Duodenal mucosa (tissue), 2 donors: ENCODE measurements at regions not wholly inside any gene's neighbourhood (a gene's known extent, or its start where the extent isn't known, plus 50 kb on each side); places are given as distances from the start of the nearest gene placed in this dataset.

Experiments
- H3K27ac ChIP-seq: one replicate; pipeline ENCODE4 v1.7.0; 2013; ENCODE audit warnings: low read depth, low read length
- H3K27me3 ChIP-seq, 2 donors: one replicate each; pipeline ENCODE4 v1.7.0; 2013; ENCODE audit warnings: low read length in 2 of 2, control low read depth in 1 of 2; ENCODE audit not compliant: insufficient read depth in 2 of 2, control insufficient read depth in 1 of 2
- H3K36me3 ChIP-seq, 2 donors: one replicate each; pipeline ENCODE4 v1.7.0; 2013; ENCODE audit warnings: low read length in 2 of 2, control low read depth in 1 of 2; ENCODE audit not compliant: insufficient read depth in 2 of 2, control insufficient read depth in 1 of 2
- H3K4me1 ChIP-seq, 2 donors: one replicate each; pipeline ENCODE4 v1.7.0; 2013; ENCODE audit warnings: low read length in 2 of 2, control low read depth in 1 of 2; ENCODE audit not compliant: insufficient read depth in 2 of 2, control insufficient read depth in 1 of 2
- H3K4me3 ChIP-seq, 2 donors: one replicate each; pipeline ENCODE4 v1.7.0; 2013; ENCODE audit warnings: low read length in 2 of 2, low read depth in 1 of 2
- H3K9ac ChIP-seq, 2 donors: one replicate each; pipeline ENCODE4 v1.7.0; 2013; ENCODE audit warnings: low read length in 2 of 2, low read depth in 1 of 2
- H3K9me3 ChIP-seq, 2 donors: one replicate each; pipeline ENCODE4 v1.7.0; 2013; ENCODE audit warnings: low read length in 2 of 2, control low read depth in 1 of 2; ENCODE audit not compliant: control insufficient read depth in 1 of 2

DNA sequence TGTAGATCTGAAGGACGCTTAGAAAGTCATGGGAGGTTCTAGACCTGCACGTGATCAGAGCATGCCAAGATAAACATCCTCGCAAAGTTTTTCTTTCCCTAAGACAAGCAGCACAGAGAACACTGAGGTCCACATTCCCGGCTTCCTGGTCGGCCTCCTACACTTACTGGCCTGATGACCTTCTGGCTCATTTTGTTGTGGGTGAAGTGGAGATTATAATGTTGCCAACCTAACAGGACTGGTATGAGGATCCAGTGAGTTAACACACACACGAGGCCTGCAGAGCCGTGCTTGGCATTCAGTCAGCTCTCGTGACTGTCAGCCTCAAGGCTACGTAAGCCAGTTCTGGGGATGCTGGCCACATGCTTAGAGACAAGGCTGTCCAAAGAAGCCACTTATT lies 186.0 kb downstream of the TENT4A start:
- Histone ChIP-seq H3K27me3 (no peaks in the 10 kb centered on the region), H3K9ac (no peak overlapping the region), H3K27ac (no peak overlapping the region), H3K36me3 (no peaks in the 10 kb centered on the region), H3K4me3 (no peak overlapping the region), H3K9me3 (no peaks in the 10 kb centered on the region), H3K4me1 (no peaks in the 10 kb centered on the region)

DNA sequence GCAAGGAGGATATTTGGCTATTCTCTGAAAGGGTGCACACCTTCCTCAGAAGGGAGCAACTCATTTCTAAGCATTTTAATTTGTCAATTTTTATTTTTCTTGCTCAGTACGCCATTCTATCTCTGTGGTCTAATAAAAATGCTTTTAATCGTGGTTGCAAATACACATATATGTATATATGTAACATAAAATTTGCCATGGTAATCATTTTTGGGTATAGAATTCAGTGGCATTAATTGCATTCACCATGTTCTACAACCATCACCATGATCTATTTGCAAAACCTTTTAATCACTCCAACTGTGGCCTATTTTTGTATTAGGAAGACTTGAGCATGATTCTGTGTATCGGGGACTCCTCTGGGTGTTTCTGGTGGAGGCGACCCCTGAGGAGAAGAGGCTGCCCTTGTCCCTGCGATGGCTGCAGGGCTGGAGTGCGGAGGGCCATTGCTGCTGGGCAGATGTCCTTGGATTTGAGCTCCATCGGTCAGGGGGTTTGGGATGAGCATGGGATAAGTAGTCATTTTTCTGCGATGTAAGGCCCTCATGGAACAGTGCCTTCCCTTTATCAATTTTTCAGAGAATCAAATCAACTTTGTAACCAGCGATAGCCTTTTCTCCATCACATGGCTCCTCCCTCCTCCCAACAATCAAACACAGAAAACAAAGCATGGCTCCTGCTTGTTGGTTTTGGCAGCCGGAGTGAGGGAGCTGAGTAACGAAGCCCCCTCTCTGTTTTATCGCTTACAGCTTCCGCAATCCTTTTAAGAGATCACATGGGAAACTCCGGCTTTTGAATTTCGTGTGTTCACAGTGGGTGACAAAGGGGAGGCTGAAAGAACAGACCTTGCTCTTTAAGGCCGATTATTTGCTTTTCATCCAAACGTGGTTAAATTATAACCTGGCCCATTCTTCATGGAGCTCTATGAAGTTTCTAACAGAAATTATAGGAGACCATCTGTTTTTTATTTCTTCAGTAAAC lies 187.3 kb downstream of the TENT4A start:
- no peaks in the 10 kb centered on the region for H3K27me3 ChIP-seq
- no peak overlapping the region for H3K27ac ChIP-seq
- H3K9me3 ChIP-seq = no peaks in the 10 kb centered on the region
- no peaks in the 10 kb centered on the region for H3K36me3 ChIP-seq
- H3K4me1 ChIP-seq = no peaks in the 10 kb centered on the region
- no peak overlapping the region for H3K4me3 ChIP-seq
- H3K9ac ChIP-seq = no peak overlapping the region

DNA sequence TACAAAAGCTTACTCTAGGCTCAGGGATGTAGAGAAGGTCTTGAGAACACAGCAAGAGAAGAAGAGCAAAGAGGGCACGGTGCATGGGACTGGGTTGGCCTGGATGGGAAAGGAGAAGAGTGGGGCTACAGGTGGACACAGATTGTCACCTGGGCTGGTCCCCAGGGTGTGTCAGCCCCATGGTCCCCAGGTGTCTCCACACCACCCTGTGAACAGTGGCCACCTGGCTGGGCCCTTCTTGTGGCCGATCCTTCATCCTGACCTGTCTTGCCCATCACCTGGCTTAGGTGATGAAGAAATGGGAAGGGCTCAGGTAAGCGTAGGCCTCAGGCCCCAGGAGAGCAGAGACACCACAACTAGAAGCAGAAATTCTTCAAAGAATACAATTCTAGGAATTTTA lies 188.9 kb downstream of the TENT4A start:
- H3K27me3 ChIP-seq = no peaks in the 10 kb centered on the region
- no peak overlapping the region for H3K27ac ChIP-seq
- H3K9me3 ChIP-seq = no peaks in the 10 kb centered on the region
- no peak overlapping the region for H3K4me3 ChIP-seq
- no peaks in the 10 kb centered on the region for H3K36me3 ChIP-seq
- H3K4me1 ChIP-seq = no peaks in the 10 kb centered on the region
- H3K9ac ChIP-seq = no peak overlapping the region

DNA sequence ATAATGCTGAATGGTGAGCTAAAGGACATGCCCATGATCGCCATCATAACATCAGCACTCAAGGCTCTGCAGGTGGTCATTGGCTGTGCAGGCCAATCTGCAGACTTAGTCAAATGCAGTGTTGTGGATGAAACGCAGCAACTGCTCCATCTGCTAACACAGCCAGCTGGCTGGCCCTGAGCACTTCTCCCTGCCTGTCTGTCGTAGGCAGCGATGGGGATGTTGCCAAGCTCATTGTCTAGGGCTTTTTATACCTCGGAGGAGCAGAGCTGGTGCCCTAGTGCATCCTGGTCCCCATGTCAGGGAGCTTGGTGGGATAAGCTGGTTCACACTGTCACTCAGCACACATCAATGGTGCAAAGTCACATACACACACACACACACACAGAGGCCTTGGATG lies 189.4 kb downstream of the TENT4A start:
- no peaks in the 10 kb centered on the region for H3K36me3 ChIP-seq
- no peaks in the 10 kb centered on the region for H3K27me3 ChIP-seq

DNA sequence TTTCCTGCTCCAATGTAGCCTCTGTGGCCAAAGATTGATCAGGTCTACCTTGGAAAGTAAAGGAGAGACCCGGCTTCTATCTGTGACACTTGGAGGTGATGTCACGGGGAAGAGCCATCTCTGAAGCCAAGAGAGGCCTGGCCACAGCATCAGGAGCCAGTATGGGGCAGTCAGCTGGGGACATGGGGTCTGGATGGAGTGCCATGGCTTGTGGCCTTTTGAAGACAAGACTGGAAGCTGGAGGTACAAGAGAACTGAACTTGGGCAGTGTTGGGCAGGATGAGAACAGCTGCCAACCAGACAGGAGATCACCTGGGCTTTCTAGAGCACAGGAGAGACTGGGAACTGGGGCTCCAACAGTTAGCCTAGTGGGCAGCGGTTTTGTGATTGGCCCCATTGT lies 190.7 kb downstream of the TENT4A start:
- Histone ChIP-seq H3K9ac (no peak overlapping the region), H3K27ac (no peak overlapping the region), H3K27me3 (no peaks in the 10 kb centered on the region), H3K36me3 (no peaks in the 10 kb centered on the region), H3K4me1 (no peaks in the 10 kb centered on the region), H3K9me3 (no peaks in the 10 kb centered on the region), H3K4me3 (no peak overlapping the region)

More for the DNA sequence above, 189.4 kb downstream of the TENT4A start:
- Histone ChIP-seq H3K4me1 (no peaks in the 10 kb centered on the region), H3K9me3 (no peaks in the 10 kb centered on the region), H3K4me3 (no peak overlapping the region), H3K9ac (no peak overlapping the region), H3K27ac (no peak overlapping the region)

DNA sequence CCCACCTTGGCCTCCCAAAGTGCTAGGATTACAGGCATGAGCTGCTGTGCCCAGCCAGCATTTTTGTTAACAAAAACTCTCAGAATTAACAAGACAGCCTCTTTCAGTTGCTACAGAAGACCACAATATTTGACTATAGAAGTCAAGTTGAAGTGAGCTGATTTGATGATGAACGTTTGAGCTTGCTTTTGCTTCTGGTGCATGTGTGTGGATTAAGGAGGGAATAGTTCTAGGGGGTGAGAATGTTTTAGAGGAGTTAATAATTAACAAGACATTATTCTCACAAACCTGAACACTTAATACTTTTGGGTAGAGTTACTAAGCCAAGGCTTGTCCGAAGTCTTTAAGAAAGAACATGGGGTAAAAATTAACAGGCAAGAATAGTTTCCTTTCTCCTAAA lies 191.6 kb downstream of the TENT4A start:
- Histone ChIP-seq H3K9ac (no peak overlapping the region), H3K4me1 (no peaks in the 10 kb centered on the region), H3K27ac (no peak overlapping the region), H3K9me3 (no peaks in the 10 kb centered on the region), H3K36me3 (no peaks in the 10 kb centered on the region), H3K4me3 (no peak overlapping the region), H3K27me3 (no peaks in the 10 kb centered on the region)

DNA sequence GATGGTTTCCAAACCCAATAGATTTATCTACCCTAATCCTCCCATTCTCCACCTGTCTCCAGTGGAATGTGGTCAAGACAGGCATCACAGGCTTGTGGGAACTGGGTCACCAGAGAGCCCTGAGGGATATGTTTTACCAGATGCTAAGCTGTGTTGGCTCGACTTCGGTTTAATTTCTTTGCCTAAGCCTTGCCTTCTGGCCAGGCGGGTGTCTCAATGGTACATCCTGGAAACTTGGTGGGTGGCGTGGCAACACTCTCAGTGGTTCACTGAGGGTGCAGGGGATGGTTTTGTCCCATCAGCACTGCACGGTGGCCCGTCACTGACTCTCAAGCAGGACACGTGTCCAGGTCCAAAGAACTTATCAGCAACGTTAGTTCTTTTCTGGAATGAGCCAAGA lies 192.2 kb downstream of the TENT4A start:
- no peak overlapping the region for H3K4me3 ChIP-seq
- H3K36me3 ChIP-seq = no peaks in the 10 kb centered on the region
- H3K9ac ChIP-seq = no peak overlapping the region
- no peaks in the 10 kb centered on the region for H3K27me3 ChIP-seq
- no peaks in the 10 kb centered on the region for H3K4me1 ChIP-seq
- H3K9me3 ChIP-seq = no peaks in the 10 kb centered on the region
- H3K27ac ChIP-seq = no peak overlapping the region

DNA sequence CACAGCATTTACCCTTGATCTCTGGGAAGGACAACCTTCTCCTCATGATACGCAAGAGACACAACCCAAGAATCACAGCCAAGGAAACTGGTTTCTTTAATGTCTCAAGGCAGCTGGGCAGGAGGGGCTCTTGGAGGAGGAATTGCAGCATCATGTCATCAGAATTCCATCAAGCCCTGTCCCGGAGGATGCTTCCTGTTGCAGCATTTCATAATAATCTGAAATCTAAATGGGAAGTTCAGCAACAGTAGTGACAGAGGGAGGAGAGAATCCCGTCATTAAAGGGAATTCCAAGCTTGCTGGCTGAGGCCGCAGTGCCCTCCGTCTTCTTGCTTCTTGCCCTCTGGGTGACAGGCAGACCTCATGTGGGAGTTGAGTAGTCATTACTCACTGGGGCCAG lies 192.7 kb downstream of the TENT4A start:
- no peak overlapping the region for H3K27ac ChIP-seq
- H3K4me3 ChIP-seq = no peak overlapping the region
- no peaks in the 10 kb centered on the region for H3K36me3 ChIP-seq
- no peaks in the 10 kb centered on the region for H3K27me3 ChIP-seq
- H3K9me3 ChIP-seq = no peaks in the 10 kb centered on the region
- no peak overlapping the region for H3K9ac ChIP-seq
- H3K4me1 ChIP-seq = no peaks in the 10 kb centered on the region

DNA sequence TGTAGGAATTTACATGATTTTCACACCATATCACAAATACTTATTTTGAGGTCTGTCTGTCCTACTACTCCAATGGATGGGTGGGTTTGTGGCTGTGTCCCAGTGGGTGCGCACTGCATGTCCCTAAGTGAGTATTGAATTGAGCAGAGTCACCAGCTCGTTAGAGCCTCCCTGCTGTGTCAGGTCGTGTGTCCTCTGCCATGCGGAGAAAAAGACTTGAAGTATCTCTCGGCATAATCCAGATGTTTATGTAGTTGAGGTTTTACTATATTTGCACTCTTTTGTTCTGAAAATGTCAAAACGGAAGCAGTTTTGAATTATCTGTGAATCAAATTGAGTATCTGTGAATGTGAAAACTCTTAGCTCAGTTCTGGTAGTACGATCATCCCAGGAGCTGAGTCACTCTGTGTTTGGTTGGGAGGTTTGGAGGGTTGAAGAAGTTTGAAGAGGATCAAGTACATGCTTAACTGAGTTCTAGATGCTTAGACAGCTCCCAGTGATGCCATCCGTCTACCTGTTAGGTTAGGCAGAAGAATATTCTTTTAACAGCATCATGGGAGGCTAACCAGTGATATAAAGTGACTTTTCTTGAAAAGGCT lies 194.2 kb downstream of the TENT4A start:
- no peaks in the 10 kb centered on the region for H3K4me1 ChIP-seq
- H3K9me3 ChIP-seq = no peaks in the 10 kb centered on the region
- H3K36me3 ChIP-seq = no peaks in the 10 kb centered on the region
- H3K27me3 ChIP-seq = no peaks in the 10 kb centered on the region
- H3K27ac ChIP-seq = no peak overlapping the region
- H3K4me3 ChIP-seq = no peak overlapping the region
- no peak overlapping the region for H3K9ac ChIP-seq

DNA sequence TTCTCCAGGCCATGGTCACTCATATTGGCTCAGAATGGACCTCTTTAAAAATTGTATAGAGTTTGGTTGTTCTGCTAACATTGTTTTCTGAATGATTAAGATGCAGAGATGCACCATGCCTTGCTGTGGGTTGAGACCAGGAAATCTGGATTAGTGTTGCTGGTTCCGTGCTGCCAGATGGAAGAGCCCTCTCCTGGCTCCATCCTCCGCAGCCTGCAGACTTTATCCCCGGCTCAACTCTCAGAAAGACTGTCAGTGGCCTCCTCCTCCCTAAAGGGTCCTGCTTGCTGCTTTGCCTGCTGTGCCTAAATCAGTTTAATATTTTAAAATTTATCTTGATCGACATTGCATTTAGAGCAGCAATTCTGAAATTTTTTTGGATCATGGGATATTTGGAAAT lies 196.7 kb downstream of the TENT4A start:
- Histone ChIP-seq H3K4me1 (no peaks in the 10 kb centered on the region), H3K27ac (no peak overlapping the region)

More for the DNA sequence above, 196.7 kb downstream of the TENT4A start:
- Histone ChIP-seq H3K4me3 (no peak overlapping the region), H3K9ac (no peak overlapping the region), H3K9me3 (no peaks in the 10 kb centered on the region), H3K27me3 (no peaks in the 10 kb centered on the region), H3K36me3 (no peaks in the 10 kb centered on the region)
